GM04504 (cell line): ENCODE measurements at regions not wholly inside any gene's neighbourhood (a gene's known extent, or its start where the extent isn't known, plus 50 kb on each side); places are given as distances from the start of the nearest gene placed in this dataset.
"Not testable (repeated sequence)": the region's sequence is repeated elsewhere in the genome, so short reads cannot be mapped to it uniquely, and the experiment has no call there.

Source experiments
- DNase-seq: peaks from one replicate; pipeline ENCODE4 v3.0.0-alpha.2; 2012; ENCODE audit warnings: low read depth

DNA sequence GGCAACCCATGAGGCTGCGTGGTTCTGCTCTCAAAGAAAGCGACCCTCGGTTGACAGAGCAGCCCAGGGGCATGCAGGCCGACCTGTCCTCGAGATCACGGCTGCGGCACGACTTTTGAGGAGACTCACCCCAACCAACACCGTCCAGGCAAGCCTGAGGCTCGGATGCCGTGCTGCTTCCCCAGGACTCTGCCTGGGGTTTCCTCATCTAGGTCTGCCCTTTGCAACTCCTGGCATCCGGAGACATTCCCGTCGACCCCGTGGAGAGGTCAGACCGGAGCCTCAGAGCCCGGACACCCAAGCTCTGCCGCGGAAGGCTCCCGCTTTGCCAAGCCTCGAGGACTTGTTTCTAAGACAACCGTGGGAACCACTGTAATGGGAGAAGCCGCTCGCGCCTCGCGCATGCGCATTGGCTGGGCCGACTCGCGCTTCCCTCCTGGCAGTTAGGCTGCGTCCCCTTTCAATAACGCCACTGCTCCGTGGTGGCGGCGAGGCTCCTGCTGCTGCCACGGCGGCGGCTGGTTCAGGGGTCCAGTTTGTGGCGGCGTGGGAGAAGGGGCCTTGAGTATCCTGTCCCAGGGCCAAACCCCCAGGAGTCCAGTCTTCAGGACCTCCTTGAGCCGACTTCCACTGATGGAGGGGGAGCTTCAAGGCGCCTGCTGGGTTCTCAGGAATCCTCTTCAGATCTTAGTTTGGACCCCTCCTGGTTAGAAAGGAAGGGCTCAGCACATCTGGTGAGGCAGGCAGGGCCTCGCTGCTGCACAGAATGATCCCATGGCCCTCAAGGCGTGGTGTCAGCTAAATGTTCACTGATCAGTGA is 101.7 kb upstream of the ZNF337 start:
- not testable (repeated sequence) for DNase-seq

GRCh38 chr20:25797062-25797461 is 100.4 kb upstream of the ZNF337 start:
- DNase-seq: not testable (repeated sequence)

DNA sequence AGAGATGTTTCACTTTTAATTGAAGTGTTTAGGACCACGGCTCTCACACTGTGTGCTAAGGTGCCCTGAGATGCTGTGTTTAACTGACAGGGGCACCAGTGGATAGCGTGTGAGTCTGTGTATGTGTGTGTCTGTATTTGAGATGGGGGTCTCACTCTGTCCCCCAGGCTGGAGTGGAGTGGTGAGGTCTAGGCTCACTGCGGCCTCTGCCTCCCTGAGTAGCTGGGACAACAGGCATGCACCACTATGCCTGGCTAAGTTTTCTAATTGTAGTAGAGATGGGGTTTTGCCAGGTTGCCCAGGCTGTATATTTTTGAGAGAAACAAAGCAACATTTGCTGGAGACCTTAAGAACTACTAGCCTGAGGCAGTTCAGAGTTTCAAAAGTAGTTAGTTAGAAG is 80.6 kb upstream of the ZNF337 start:
- DNase-seq: not testable (repeated sequence)

DNA sequence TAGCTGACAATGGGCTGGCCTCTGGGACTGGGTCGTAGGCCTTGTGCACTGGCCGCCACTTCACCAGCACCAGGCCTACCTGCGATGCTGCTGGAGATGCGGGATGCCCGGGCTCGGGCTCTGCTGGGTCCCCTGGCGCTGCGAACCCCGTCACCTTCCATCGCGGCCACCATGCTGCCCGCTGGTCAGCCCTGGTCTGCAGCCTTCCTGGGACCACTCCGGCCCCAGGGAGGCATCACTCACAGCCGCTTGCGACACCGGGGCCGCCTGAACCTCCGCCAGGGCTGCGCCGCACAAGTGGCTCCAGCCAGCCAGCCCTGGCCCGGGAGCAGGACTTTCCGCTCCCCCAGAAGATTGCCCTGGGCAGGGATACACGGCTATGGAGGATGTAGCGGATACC is 78.1 kb upstream of the ZNF337 start:
- not testable (repeated sequence) for DNase-seq

DNA sequence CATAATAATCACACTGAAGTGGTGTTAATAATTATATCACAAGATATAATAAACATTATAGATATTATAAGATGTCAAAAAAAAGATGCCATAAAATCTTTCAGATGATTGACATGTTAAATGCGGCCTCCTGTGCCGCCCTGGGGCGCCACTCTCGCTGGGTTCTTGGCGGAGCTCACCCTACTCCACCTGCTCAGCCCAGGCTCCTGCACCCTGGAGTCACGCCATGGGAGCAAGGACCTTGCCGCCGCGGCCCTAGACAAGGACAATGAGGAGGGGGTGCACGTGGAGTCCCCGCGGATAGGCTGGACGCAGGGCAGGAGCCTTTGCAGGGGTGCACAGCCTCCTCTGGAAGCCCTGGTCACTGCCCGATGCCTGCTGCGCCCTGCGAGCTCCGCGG is 77.5 kb upstream of the ZNF337 start:
- not testable (repeated sequence) for DNase-seq

DNA sequence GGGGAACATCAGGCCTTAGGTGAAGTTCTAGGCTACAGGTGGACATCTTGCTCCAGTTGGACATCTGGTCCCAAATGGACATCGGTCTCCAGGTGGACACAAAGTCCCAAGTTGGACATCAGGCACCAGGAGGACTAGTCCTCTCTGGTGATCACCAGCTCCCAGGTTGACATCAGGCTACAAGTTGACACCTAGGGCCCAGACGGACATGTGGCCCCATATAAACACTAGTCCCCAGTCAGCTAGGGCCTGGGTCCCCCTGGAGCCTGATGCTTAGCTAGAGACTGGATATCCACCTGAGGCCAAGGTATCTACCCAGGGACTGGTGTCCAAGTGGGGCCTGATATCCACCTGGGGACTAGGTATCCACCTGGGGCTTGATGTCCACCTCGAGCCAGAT is 75.8 kb upstream of the ZNF337 start:
- not testable (repeated sequence) for DNase-seq

- not testable (repeated sequence) for DNase-seq
Measured at GRCh38 chr20:25771818-25772217, 75.2 kb upstream of the ZNF337 start.

DNA sequence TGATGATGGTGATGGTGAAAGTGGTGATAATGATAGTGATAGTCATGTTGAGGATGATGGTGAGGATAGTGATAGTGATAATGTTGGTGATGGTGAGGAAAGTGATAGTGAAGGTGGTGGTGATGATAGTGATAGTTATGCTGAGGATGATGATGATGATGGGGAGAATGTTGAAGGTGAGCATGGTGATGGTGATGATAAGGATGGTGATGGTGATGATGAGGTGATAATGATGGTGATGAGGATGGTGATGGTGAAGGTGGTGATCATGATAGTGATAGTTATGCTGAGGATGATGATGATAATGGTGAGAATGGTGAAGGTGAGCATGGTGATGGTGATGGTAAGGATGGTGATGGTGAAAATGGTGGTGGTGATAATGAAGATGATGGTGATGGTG is 64.9 kb upstream of the ZNF337 start:
- no peak for DNase-seq

DNA sequence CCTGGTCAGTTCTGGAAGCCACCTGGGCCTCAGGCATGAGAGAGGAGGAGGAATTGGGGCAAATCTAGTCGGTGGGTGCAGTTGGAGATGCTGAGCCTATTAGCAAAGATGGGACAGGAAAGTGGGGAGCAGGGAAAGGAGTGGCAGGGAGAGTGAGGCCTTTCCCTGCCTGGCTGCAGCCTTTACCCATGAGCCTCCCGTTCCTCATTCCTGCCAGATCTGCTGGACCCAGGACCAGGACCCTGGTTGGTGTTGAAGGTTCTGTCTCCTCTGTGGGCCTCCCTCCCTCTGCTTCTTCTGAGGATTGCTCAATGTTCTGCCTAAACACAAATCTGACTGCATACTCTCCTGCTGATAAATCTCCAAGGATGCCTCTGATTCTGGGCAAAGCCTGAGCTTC is 64.4 kb upstream of the ZNF337 start:
- DNase-seq: not testable (repeated sequence)

GRCh38 chr20:25750765-25751696 is 54.4 kb upstream of the ZNF337 start:
- DNase-seq: no peak

DNA sequence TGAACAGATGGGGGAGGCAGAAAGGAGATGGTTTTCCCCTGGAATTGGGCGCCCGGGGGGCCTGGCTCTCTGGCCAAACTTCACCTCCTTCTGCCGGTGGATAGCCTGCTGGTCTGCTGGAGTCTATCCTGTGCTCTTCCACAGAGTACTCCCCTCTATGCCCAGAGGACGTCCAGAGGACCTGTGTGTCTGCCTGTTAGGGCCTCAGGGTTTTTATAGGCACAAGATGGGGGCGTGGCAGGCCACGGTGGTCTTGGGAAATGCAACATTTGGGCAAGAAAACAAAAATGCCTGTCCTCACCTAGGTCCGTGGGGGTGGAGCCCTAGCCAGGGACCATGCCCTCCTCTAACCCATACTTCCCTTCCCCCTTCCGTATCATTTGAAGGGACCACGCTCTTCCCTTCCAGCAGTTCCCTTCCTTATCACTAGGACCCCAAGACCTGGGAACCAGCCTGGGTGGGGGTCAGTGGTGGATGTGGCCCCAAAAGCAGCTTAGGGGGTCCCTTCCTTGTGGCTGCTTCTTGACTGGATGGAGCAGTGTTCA is 53.6 kb upstream of the ZNF337 start:
- no peak for DNase-seq

- no peak for DNase-seq
Measured at GRCh38 chr20:25749649-25750048, 53.0 kb upstream of the ZNF337 start.
